ENCODE measurements at regions not wholly inside any gene's neighbourhood (a gene's known extent, or its start where the extent isn't known, plus 50 kb on each side); places are given as distances from the start of the nearest gene placed in this dataset.
A peak's percentile ranks its signal among the peaks of the same experiment; 100 is the strongest.

DNA sequence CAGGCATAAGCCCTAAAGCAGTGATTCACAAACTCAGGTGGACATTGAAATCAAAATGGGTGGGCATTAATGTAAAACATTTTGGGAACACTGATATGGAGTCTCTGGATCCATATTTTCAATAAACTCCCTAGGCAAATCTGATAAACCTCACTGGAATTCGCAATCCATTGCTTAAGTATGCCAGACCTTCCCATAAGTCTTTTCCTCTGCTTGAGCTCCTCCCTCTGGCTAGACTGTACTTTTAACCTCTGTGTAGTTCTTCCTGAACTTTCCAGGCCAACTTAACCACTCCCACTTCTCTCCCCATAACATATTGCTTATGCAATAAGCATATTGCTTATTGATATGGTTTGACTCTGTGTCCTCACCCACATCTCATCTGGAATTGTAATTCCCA is 629.7 kb upstream of the IMPG1 start:
- H3K9me3 ChIP-seq (ENCODE audit: control insufficient read depth, insufficient read depth, low read depth, low read length): no peaks in the 10 kb centered on the region
- TF ChIP-seq POLR2AphosphoS5 (IDR thresholded peaks at IDR 0.05; ENCODE audit: low read depth, low read length): no peak
- TF ChIP-seq REST (IDR thresholded peaks at IDR 0.05; ENCODE audit: insufficient read depth in 1 of 2, low read depth in 2 of 2, low read length in 1 of 2): no peak
- TF ChIP-seq CTCF (IDR thresholded peaks at IDR 0.05): no peak
- no peak for TF ChIP-seq TCF7L2 (IDR thresholded peaks at IDR 0.05; ENCODE audit: low read depth, low read length)
- TF ChIP-seq SIN3A (IDR thresholded peaks at IDR 0.05; ENCODE audit: borderline replicate concordance, insufficient read depth, low read depth, low read length): no peak
- no peak for ATAC-seq
- ChIA-PET CTCF (no interaction called here), POLR2A (no interaction called here)
- no peak overlapping the region for H3K27ac ChIP-seq (ENCODE audit: low read length)
- DNase-seq (ENCODE audit: low read depth, low spot score): no peak
- no peaks in the 10 kb centered on the region for H3K36me3 ChIP-seq (ENCODE audit: control insufficient read depth, insufficient read depth, low read length)
- no TSS peak for BruUV-seq (replicated peaks)
- in situ Hi-C loops (cut with HindIII; ENCODE audit: low pct_unique_long_range_greater_than_20kb, low sequenced_read_pairs): no loop called here
- H3K4me3 ChIP-seq (ENCODE audit: low read depth in 2 of 2, low read length in 2 of 2): no peak overlapping the region
- intact Hi-C loops (cut with micrococcal nuclease; ENCODE audit: unreplicated experiment): no loop called here
- H3K4me1 ChIP-seq (ENCODE audit: control insufficient read depth, insufficient read depth, low read length): peaks cover 4% of the 10 kb centered on the region; the same call in 1 of the 2 replicates
- H3K27me3 ChIP-seq (ENCODE audit: control insufficient read depth, insufficient read depth, low read length): no peaks in the 10 kb centered on the region

- Histone ChIP-seq H3K27ac (ENCODE audit: low read length) (no peak overlapping the region), H3K4me1 (ENCODE audit: control insufficient read depth, insufficient read depth, low read length) (peaks cover 4% of the 10 kb centered on the region; the same call in 1 of the 2 replicates), H3K4me3 (ENCODE audit: low read depth in 2 of 2, low read length in 2 of 2) (no peak overlapping the region), H3K9me3 (ENCODE audit: control insufficient read depth, insufficient read depth, low read depth, low read length) (no peaks in the 10 kb centered on the region), H3K27me3 (ENCODE audit: control insufficient read depth, insufficient read depth, low read length) (no peaks in the 10 kb centered on the region), H3K36me3 (ENCODE audit: control insufficient read depth, insufficient read depth, low read length) (no peaks in the 10 kb centered on the region)
- in situ Hi-C loops (cut with HindIII; ENCODE audit: low pct_unique_long_range_greater_than_20kb, low sequenced_read_pairs): no loop called here
- intact Hi-C loops (cut with micrococcal nuclease; ENCODE audit: unreplicated experiment): no loop called here
- DNase-seq (ENCODE audit: low read depth, low spot score) (no peak), ATAC-seq (no peak)
- CTCF ChIA-PET: interaction anchor here (0.5 kb wide), 1 partner anchor 253 kb away, joined by 7 read pairs; no protein-coding TSS in a partner anchor
- BruUV-seq (replicated peaks): no TSS peak
- POLR2A ChIA-PET: no interaction called here
- TF ChIP-seq SIN3A (IDR thresholded peaks at IDR 0.05; ENCODE audit: borderline replicate concordance, insufficient read depth, low read depth, low read length) (no peak), CTCF (IDR thresholded peaks at IDR 0.05) (peak; percentile 5; the same call in 1 of the 2 replicates), TCF7L2 (IDR thresholded peaks at IDR 0.05; ENCODE audit: low read depth, low read length) (no peak), POLR2AphosphoS5 (IDR thresholded peaks at IDR 0.05; ENCODE audit: low read depth, low read length) (no peak), REST (IDR thresholded peaks at IDR 0.05; ENCODE audit: insufficient read depth in 1 of 2, low read depth in 2 of 2, low read length in 1 of 2) (no peak)
Measured at GRCh38 chr6:76701610-76702009, 629.1 kb upstream of the IMPG1 start.

Data from Panc1 (cell line).